DMS153 (cell line): ENCODE measurements at regions not wholly inside any gene's neighbourhood (a gene's known extent, or its start where the extent isn't known, plus 50 kb on each side); places are given as distances from the start of the nearest gene placed in this dataset.

Experiments
- DNase-seq: peaks from one replicate; lab custom pipeline; 2025; lab: John Stamatoyannopoulos, UW

DNA sequence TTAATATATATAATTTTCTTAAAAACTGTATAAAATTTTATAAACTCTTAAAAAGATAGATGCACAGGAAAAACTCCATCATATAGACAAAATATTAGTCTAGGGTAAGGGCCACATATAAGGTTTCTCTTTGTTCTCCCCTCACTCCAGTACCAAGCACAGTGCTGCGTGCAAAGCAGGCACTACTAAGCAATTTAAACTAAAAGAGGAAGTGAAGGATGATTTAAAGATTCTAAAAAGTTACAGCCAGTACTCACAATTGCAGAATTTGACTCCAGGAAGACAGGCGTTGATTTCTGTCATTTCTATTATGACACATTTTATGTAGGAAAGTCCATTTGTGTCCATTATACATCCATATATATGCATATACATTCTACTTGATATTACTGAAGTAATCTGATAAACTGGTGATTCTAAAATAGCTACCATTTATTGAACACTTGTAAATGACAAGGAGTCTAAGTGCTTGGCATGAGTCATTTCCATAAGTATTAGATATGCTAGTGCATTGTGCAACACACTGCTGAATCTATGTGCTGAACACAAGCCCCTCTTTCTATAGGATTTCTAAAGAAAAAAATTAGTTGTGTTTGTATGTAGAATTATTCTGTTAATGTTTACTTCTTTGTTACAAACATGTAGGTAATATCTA lies 785.5 kb upstream of the ARRDC4 start:
- DNase-seq = no peak

DNA sequence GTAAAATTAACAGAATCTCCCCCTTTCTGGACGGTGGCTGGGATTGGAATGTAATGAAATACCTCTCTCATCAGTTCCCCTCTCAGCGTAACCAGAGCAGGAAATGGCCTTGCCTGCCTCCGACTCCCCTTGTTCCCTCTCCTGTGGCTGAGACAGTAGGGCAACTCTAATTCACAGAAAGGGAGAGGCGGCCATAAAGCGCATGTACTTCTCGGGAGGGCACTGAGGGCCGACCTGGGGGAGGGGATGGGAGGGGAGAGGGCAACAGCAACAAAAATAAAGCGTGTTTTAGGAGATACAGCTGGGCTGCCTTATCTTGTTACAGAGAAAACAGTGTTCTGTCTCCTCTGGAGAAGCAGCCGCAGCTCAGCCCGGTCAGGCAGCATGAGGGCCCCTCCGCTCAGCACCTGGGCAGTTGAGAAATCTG lies 783.3 kb upstream of the ARRDC4 start:
- no peak for DNase-seq

DNA sequence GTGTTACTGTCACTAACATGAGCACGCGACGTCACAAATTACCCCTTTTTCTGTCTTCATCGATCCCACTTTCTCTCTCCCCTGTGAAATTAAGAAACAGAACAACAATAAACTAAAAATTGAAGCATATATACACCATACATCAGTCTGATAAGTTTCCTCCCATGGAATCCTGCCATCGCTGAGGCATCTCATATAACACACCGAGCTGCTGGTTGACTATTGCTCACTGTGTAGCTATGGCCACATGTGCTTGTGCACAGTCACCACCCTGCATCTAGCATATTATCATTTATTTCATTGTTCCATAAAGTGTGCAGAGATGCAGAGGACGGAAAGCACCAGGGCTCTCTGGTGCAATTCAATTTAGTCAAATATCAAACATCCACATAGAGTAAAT lies 777.9 kb upstream of the ARRDC4 start:
- DNase-seq = no peak

DNA sequence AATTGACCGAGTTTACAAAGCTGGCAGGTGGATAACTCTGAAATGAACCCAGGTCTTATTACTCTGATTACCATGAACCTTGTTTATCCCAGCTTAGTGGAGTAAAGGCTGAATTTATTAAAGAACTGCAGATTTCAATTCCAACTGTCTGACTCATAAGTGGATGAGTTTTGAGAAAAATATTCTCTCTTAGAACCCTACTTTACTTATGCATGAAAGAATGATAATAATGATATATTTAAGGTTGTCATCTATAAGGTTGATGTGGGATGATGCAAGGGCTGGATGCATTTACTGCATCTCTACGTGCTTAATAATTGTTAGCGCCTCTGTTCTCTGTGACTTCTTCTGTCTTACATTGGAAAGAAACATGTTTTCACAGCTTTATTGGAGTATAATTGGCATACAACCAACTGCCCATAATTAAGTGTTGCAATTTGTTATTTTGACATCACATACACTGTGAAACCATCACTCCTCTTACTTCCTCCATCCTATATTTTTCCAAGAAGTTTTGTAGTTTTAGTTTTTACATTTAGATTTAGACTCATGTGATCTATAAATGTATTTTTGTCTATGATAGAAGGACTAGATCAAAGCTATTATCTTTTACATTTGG lies 771.2 kb upstream of the ARRDC4 start:
- no peak for DNase-seq

- no peak for DNase-seq
Observed at GRCh38 chr15:97194750-97195149, 765.8 kb upstream of the ARRDC4 start.

- DNase-seq = no peak
Observed at GRCh38 chr15:97196048-97197014, 764.2 kb upstream of the ARRDC4 start.

GRCh38 chr15:97199393-97200051 lies 761.0 kb upstream of the ARRDC4 start:
- DNase-seq = no peak

GRCh38 chr15:97200161-97200560 lies 760.3 kb upstream of the ARRDC4 start:
- DNase-seq = no peak

DNA sequence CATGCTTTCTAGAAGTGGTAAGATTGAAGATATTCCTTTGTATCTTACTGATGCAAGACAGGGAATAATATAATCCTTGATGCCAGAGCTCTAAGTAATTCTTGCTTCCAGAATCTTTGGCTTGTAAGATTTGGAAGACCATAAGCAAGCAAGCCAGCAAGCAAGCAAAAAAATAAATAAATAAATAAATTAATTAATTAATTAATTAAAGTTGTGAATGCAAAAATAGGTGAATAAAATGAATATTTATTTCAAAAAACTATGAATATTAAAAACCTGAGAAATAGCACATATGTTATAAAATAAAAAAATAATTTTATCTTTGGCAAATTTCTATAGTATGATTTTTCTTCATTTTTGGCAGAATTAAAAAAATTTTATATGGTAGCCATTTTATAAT lies 750.2 kb upstream of the ARRDC4 start:
- no peak for DNase-seq

GRCh38 chr15:97215629-97216028 lies 744.9 kb upstream of the ARRDC4 start:
- no peak for DNase-seq

DNA sequence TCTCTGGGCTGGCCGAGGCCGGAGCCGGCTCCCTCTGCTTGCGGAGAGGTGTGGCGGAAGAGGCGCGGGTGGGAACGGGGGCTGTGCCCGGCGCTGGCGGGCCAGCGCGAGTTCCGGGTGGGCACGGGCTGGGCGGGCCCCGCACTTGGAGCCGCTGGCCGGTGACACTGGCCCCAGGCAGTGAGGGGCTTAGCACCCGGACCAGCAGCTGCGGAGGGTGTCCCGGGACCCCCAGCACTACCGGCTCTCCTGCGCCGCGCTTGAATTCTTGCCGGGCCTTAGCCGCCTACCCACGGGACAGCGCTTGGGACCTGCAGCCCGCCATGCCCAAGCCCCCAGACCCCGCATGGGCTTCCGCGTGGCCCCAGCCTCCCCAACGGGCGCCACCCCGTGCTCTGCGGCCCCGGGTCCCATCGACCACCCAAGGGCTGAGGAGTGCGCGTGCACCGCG lies 736.3 kb upstream of the ARRDC4 start:
- no peak for DNase-seq

GRCh38 chr15:97234851-97235610 lies 725.5 kb upstream of the ARRDC4 start:
- peak; percentile 2 for DNase-seq

GRCh38 chr15:97235611-97235985 lies 724.9 kb upstream of the ARRDC4 start:
- no peak for DNase-seq

GRCh38 chr15:97236140-97236539 lies 724.4 kb upstream of the ARRDC4 start:
- DNase-seq = no peak

GRCh38 chr15:97237160-97237559 lies 723.3 kb upstream of the ARRDC4 start:
- DNase-seq = no peak

- no peak for DNase-seq
Observed at GRCh38 chr15:97248376-97248775, 712.1 kb upstream of the ARRDC4 start.

GRCh38 chr15:97259943-97260342 lies 700.6 kb upstream of the ARRDC4 start:
- DNase-seq = no peak

DNA sequence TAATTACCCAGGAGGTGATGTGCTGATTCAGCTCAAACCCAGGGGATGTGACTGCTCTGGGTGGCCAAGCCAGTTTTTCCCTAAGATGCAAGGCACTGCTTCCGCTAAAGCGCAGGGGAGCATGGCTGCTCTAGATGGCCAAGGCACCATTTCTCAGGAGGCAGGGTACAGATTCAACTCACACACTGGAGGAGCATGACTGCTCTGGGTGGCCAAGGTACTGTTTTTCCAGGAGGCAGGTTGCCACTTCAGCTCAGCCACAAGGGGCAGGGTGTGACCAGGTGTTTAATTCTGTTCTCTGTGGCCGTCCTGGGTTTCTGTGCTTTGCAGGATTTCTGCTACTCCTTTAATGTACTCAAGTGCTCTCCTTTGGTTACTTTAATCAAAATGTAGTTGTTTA lies 659.3 kb upstream of the ARRDC4 start:
- no peak for DNase-seq

DNA sequence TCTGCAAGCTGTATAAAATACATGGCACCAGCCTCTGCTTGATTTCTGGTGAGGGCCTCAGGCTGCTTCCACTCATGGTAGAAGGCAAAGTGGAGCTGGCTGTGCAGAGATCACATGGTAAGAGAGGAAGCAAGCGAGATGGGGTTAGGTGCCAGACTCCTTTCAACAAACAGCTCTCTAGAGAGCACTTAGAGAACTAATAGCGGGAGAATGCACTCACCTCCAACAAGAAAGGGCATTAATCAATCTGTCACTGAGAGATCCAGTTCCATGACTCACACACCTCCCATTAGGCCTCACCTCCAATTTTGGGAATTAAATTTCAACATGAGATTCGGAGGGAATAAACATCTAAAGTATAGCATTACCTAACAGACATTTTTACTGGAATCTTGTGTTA lies 644.1 kb upstream of the ARRDC4 start:
- DNase-seq = peak; percentile 55

GRCh38 chr15:97317163-97317562 lies 643.3 kb upstream of the ARRDC4 start:
- DNase-seq = no peak

DNA sequence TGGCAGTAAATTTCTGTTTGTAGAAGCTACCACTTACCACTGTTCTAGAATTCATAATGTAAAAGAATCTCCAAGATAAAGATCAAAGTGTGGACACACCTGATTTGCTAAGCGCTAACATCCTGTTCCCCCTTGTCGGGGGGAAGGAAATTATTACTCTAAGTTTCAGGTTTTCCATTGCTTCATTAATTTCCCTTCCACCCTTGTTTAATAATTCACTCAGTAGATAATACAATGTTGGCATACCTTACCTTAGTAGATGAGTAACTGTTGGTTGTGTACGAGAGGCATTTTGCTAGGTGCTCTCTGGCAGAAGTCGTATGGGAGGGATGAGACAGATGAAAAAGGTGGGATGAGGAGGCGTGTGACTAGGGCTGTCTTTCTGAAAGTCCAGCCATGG lies 641.2 kb upstream of the ARRDC4 start:
- no peak for DNase-seq

DNA sequence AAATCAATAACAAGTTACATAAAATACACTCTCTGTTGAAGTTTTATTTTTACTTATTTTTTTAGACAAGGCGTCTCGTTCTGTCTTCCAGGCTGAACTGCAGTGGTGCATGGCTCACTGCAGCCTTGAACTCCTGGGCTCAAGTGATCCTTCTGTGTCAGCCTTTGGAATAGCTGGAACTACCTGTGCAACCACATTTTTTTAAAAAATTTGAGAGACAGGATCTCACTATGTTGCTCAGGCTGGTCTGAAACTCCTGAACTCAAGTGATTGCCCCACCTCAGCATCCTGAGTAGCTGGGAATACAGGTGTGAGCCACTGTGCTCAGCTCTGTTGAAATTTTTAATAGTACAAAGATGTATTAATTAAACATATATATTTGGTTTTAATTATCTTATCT lies 614.3 kb upstream of the ARRDC4 start:
- DNase-seq = no peak
